ENCODE measurements at regions not wholly inside any gene's neighbourhood (a gene's known extent, or its start where the extent isn't known, plus 50 kb on each side); places are given as distances from the start of the nearest gene placed in this dataset.

DNA sequence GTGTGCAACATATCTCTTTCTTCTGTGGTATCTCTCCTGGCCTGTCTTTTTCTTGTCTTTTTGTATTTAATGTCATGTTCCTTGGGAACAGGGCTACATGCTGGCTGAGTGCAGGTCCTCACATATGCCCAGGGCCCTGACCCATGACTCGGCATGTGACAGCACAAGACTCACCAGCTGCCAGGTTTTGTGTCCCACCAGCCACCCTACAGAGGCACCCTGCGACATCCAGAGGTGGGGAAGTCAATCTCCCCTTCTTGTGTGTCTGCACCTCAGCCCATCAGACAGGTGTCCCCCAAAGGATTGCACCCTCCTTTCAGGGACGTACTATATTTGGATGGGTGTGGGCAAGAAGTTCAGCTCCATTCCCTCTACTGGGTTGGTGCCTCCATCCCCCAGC is 576.3 kb downstream of the RNF144B start:
- DNase-seq (ENCODE audit: low read depth) = no peak

DNA sequence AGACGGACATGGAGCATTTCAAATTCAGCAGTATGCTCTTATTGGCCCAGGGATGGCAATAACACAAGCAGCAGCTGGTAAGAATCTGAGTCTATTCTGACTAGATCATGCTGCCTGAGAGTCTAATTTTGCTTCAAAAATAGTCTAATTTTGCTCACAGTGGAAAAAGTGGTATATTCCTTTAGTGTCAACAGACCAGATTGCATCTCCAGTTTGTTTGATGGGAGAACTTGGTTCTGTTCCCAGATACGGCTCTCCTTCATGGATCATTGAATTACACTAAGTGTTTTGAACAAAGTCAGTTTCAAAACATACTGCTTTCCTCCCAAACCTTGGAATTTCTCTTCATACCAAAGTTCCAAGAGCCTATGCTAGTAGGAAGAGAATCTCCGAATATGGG is 586.1 kb downstream of the RNF144B start:
- no peak for DNase-seq (ENCODE audit: low read depth)

DNA sequence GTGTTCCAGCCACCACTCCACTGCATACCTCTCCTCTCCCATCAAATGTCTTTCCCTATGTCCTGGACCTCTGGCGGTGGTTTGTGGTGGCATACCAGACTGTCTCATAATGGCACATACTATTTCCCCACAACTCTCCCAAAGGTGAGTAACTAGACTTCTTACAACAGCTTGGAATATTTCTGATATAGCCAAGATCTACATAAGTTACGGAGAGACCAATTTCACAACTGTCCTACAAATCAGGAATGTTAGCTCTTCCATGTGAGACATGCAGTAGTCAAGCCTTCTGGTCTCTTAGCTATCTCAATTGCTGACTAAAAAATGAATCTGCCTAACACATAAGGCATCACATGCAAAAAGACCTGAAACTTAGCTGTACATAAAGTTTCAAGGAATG is 588.9 kb downstream of the RNF144B start:
- no peak for DNase-seq (ENCODE audit: low read depth)

DNA sequence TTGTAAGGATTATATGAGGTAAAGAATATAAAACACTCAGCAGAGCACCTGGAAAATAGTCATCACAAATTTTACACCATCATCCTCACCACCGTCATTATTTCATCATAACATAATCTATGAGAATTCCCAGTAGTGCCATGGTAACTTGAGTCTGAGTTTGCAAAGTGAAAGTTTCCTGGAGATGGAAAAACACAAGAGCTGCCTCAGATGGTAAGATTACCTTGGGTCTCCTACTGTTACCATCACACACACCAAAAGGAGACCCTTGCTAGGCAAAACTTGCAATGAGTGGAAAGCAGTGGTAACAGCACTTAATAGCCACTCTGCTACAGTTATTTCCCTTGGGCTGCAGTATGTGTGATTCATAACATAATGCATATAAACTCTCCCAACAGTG is 589.8 kb downstream of the RNF144B start:
- DNase-seq (ENCODE audit: low read depth) = no peak

DNA sequence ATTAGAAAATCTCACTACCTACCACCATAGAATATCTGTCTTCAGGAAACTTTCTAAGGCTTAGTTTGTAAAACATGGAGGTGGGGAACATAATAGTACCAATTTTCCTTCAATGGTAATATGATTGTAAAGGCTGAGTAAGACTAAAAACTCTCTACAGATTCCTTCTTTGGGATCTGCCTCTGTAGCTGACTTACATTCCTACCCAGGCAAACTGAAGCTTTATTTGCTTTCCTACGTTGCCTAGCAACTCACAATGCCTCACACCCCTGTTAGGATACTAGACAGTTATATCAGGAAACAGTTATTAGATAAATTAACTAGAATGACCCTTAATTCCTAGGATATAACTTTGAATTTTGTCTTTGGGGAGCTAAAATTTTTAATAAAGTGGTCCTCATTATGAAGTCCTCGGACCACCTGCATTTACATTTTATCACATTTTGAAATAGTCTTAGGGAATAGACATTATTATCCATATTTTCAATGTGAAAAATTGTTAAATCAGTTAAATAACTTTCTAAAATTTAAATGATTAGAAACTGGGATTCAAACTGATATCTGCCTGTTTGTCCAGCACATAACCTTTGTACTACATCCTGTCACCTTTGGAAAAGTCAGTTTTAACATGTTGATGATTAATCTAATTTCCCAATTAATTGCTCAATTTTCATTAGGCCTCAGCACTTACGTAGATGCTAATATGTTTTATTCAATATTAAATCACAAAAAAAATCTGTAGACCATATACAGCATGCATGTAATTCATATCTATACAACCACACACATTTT is 591.4 kb downstream of the RNF144B start:
- DNase-seq (ENCODE audit: low read depth) = no peak

DNA sequence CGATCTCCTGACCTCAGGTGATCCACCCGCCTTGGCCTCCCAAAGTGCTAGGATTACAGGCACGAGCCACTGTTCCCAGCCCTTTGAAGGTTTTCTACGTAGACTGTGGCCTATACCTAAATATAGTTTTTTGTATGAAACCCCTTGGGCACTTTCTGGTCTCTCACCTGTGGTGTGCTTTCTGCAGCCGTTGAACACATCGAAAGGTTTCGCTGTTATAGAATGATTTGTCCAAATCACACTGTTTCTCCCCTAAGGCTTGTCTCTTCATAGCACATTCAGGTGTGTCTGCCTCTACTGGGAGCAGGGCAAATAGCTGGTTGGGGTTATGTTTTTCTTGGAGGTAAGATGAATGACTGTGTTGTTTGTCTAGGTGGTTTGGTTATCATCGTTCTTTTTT is 597.9 kb downstream of the RNF144B start:
- no peak for DNase-seq (ENCODE audit: low read depth)

DNA sequence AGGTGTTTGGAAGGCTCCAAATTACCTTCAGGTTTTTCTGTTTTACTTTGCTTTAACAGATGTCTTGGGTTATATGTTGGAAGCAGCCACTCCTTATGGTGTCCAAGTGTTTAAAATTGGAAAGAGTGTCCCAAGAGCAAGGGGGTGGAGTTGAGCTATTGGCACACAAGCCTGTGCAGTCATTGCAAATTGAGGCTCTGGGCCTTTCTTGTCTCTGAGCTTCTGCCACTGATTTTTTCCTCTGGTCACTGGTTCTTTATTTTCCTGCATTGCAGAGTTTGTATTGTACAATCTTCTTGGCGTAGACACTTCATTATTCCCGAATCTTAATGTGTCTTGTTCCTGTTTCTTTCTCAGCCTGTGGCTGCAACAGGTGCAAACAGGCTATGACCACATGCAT is 598.8 kb downstream of the RNF144B start:
- no peak for DNase-seq (ENCODE audit: low read depth)

DNA sequence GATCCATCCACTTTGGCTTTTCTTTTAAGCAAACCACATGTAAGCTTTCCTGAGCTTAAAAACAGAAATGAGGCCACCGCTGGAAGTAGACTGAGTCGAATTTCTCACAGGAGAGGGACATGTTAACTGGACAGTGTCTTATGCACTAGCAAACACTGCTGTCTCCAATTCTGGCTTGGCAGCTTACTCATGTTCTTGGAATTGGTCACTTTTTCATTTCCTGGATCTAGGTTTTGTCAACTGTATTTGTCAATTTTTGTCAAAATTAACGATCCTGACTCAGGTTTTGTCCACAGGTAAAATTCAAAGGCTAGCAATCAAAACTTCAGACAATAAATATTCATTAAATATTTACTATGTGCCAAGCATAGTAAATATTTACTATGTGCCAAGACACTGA is 601.5 kb downstream of the RNF144B start:
- no peak for DNase-seq (ENCODE audit: low read depth)

DNA sequence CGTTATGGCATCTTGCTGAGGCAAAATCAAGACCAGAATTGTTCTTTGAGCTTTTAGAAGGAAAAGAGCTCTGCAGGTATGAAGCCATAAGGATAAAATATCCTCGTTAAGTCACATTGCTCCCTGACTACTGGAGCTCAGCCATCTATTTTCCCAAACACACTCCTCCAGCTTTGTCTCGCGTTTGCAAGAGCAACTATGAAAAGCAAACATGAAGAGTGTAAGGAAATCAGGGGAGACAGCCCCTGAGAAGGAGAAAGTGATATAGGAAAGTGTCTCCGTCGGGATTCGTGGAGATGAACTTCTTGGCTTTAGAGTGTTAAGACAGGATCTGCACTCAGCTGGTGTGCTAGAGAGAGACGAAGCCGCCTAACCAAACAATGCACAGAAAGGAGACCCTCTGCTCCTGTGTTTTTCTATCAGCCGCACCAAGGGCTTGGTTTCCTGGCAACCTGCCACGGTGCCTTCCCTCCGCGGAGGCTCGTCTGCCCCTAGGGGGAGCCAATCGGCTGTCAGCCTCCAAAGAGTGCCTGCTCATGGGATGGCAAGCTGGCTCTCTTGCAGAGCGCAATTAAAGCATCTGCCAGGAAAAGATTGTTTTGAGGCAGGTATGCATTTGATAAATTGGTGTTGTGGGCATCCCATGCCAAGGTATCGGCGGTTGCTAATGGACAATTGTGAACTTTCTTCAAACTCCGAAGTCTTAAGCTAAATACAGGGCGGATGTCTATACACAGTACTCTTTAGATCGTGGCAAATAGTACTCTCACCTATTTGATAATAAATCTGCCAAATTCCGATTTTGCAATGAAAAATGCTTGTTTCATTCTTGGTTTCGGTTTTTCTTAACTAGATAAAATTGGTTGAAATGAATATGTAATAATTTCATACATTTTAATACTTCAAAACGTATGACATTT is 603.2 kb downstream of the RNF144B start:
- peak; percentile 27 for DNase-seq (ENCODE audit: low read depth)

DNA sequence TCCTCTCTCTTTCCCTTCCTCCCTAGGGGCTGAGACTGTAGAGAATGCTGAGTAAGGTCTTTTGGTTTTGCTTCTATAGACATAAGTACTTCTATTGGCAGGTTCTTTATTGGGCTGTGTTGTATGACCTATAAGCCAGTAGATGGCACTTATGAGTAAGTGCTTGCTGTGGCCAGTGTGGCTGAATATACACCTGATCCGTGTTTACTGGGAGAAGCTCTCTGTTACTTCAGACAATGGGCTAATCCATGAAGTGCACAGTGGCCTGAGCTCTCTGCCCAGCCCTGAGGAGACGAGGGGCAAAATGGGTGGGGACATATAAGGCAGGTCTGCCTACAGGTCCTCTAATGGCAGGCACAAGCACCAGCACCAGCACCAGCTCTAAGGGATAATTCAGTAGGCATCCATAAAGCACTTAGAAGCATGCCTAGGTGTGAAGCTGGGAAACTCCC is 610.3 kb downstream of the RNF144B start:
- peak; percentile 47 for DNase-seq (ENCODE audit: low read depth)

DNA sequence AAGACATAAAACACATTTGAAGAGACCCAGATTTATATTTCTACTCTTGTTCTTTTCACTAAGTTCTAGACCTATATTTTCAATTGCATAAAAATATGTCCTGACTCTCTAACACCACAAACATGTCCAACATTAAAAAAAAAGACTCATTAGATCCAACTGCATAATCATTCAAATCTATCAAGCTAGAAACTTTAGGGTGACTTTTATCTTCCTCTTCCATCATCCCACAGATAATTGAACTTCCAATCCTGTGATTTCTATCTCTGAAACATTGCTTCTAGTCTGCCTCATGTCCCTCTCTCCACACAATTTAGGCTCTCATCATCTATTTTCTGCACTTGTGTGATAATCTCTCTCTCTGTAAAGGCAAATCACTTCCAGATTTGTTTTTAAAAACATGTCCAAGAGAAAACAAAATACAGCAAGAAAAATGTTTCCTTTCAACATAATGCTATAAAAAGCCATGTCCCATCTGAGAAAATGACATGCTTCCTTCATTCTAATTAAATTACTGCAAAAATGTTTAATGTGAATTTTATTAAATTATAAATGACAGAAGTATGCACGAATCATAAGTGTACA is 615.9 kb downstream of the RNF144B start:
- DNase-seq (ENCODE audit: low read depth) = no peak

DNA sequence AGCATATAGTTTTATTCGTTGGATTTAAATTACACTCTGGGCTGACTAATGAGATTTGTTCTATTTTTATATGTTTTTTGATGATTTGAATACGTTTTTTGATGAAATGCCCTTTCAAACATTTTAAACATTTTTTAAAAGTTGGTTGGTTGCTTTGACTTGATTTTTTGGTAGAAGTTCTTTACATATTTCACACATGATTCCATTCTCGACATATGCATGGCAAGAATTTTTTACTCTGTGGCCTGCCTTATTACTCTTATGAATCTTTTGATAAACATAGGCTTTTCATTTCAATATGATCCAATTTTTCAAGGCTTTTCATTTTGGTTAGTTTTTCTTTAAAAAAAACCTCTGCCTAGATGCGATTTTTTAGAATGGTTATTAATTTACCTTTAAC is 617.0 kb downstream of the RNF144B start:
- DNase-seq (ENCODE audit: low read depth) = no peak

DNA sequence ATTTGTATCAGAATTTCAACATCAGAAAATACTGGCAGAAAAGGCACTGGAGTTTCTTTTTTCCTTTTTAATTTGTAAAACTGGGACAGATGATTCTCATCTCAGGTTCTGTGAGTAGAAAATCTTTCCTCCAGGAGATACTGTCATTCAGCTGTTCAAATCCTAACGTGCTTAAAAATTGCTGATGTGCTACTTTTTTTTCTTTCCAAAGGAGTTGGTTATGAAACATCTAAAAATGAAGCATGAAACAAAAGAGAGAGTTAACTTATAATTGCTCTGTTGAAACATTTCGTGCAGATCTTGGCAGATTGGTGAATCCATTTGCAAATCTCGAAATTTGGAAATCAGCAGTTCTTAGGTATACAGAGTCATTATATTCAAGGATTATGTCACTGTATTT is 622.6 kb downstream of the RNF144B start:
- DNase-seq (ENCODE audit: low read depth) = no peak

DNA sequence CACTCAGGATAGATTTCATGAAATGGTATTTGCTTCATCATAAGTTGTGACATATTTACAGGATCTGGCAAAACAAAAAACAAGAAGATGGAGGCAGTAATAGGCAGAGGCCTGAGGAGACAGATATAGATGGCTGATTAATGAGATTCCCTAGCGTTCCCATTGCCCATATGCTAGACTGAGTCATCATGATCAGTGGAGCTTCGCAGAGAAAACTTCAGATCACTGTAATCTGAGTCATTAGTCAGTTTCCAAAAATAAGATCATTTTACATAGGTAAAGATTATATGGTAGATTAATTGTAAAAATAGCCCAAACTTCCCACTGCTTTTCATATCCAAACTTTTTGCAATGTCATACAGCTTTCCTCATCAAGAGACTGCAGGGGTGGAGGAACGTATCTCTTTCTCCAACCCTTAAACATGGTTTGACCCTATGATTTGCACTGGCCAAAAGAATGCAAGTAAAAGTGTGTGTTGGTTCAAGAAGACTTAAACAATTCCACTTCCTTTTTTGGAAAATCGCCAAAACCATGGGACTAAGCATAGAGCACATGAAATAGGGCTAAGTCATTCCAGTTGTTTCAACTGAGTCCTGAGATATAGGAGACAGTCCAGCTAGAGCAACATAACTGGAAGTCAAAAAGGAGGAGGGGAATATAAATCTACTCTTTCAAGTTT is 626.0 kb downstream of the RNF144B start:
- DNase-seq (ENCODE audit: low read depth) = no peak

DNA sequence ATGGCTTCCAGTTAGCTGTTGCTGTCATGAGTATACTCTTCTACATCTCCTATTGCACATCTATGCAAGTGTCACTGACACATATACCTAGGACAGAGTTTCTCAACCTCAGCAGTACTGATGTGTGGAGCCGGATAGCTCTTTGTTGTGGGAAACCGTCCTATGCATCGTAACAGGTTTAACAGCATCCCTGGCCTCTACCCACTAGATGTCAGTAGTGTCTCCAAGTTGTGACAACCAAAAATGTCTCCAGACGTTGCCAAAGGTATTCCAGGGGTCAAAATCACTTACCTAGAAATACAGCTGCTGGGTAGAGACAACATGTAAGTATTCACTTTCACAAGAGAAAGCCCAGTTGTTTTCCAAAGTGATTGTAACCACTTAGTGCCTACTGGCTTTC is 637.6 kb downstream of the RNF144B start:
- DNase-seq (ENCODE audit: low read depth) = peak; percentile 24

DNA sequence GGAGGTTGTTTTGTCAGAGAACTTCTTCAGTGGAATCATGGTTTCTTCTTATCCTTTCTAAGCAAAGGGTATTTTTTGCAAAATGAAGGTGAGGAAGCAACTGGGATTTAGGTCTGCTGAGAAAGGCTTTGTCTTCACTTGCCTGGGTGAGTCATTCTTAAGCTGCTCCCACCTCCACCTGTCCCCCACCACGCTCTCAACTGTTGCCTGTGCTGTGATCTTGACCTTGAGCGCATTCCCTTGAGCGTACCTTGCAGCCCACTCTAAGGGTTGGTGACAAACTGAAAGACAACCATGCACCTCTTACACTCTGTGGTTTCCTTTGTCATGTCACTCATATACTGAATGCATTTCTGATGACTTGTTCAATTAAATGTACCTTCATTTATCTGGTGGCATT is 641.1 kb downstream of the RNF144B start:
- no peak for DNase-seq (ENCODE audit: low read depth)

DNA sequence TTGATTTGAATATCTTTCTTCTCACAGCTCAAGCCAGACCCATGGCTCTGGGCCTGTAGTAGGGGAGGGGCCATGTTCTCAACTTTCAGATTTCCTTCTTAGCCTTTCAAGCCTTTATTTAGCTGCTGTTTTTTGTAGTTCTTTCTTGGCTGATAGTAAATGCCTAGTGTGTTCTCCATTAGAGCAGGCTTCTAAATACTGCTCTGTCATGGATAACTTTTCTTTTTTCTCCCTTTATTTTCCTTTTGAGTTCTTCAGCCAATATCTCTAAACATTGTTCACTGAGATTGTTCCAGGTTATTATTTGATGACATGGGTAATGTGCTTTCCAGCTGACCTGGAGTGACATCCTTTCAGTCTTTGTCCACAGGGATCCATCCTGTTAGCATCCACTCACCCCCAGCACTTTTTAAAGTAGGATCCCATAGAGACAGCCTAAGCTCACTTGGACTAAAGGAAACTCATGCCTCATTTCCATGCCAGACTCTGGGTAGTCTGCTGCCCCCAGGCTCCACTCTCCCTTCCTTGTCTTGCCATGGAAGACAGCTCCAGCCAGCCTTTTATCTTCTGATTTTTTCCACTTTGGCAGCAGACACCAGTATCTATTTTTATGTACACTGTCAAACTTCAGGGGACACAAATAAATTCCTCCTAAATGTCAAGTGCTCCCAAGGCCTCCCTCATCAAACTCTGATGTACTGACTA is 645.6 kb downstream of the RNF144B start:
- DNase-seq (ENCODE audit: low read depth) = no peak

DNA sequence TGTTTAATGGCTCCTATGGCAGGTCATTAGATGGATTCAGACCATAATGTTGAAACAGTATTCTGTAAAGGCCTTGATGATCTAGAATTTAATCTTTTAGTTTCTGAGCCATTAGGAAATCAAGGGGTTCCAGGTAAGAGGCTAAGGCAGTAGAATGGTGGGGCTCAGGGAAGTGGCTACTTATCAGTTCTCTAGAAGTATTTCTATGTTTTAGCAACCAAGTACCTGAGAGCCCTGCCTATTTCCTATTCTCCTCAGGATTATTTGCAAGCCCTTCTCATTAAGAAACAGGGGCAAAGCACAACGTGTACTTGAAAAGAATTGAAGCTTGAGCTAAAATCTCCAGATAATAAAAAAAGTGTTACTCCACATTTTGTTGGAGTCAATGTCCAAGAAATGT is 646.5 kb downstream of the RNF144B start:
- no peak for DNase-seq (ENCODE audit: low read depth)

DNA sequence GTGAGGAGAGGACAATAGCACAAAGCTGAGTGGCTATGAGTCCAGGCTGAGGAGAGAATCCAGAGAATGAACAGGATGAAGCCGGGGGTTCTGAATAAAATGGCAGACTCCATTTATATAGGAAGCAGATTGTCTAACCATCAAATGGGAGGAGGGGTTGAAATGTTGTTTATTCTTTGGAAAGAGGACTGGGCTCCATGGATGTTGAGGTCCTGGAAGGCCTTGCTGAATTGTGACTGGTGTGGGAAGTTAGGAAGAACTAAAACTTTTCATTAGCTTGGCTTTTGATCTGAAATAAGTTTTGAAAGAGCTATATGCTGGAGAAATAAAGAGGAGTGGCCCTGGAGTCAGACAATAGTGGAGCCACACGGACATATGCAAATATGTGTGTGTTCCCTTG is 647.8 kb downstream of the RNF144B start:
- no peak for DNase-seq (ENCODE audit: low read depth)

DNA sequence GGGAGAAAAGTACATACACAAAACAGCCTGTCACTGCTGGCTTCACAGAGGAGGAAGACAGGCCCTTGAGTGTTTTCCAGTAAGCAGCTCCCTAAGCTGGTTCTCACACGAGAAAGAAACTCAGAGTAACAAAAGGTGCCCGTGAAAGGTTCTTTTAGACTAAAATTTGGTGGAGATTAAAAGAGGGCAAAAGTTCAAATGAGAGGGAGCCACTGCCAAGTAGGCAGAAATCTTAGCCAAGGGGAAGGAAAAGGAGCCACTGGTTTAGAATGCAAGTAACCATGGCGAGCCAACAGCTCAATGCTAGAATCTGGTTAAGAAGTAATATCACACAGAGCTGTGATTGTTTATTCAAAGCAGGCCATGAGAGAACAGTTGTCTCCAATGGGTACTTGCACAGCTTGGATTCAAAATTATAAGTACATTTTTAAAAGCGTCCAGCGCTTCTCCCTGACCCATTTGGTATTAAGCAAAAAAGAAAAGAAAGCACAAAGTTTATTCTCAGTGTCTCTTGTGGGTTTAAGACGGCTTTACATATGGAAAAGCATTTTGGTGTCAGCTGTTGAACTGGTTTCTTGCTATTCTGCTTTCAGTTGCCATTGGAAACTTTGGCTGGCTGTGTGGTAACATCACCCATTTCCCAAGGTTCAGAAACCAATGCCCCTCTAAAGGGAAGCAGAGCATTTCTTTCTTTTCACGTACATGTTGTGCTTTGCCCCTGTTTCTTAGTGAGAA is 648.5 kb downstream of the RNF144B start:
- DNase-seq (ENCODE audit: low read depth) = no peak

DNA sequence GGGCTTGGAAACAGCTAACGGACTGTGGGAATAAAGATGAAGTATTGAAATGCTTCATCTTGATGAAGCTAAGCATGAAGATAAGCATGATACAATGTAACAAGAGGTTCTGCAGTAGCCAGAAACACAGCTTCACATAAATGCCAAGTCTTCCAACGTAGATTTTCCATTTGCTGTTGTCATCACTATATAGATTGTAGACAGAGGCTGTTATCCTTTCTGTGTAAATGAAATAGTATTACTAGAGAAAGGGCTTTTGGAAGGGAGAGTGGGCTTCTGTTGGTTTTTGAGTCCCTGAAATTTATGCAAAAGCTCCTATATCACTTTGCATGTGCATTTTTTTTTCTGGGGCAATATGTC is 649.0 kb downstream of the RNF144B start:
- no peak for DNase-seq (ENCODE audit: low read depth)
